Fibroblast of peridontal ligament (primary cell): ENCODE measurements at regions not wholly inside any gene's neighbourhood (a gene's known extent, or its start where the extent isn't known, plus 50 kb on each side); places are given as distances from the start of the nearest gene placed in this dataset.
A peak's percentile ranks its signal among the peaks of the same experiment; 100 is the strongest.
"Not testable (repeated sequence)": the region's sequence is repeated elsewhere in the genome, so short reads cannot be mapped to it uniquely, and the experiment has no call there.

Experiments used
- DNase-seq: peaks from one replicate; pipeline ENCODE4 v3.0.0-alpha.2; 2010; ENCODE audit errors: extremely low read depth

- no peak for DNase-seq
Observed at GRCh38 chrX:45992402-45993123, 552.7 kb downstream of the ZNF674 start.

- DNase-seq, result peak; percentile 5
Observed at GRCh38 chrX:45986971-45987370, 558.2 kb downstream of the ZNF674 start.

- peak; percentile 13 for DNase-seq
Observed at GRCh38 chrX:45986081-45986480, 559.1 kb downstream of the ZNF674 start.

- DNase-seq, result not testable (repeated sequence)
Observed at GRCh38 chrX:45982958-45983727, 562.1 kb downstream of the ZNF674 start.

GRCh38 chrX:45980726-45981125, 564.5 kb downstream of the ZNF674 start:
- peak; percentile 8 for DNase-seq

- DNase-seq, result no peak
Observed at GRCh38 chrX:45975633-45976032, 569.6 kb downstream of the ZNF674 start.

GRCh38 chrX:45972636-45973035, 572.6 kb downstream of the ZNF674 start:
- DNase-seq, result no peak

- no peak for DNase-seq
Observed at GRCh38 chrX:45959567-45959966, 585.7 kb downstream of the ZNF674 start.

GRCh38 chrX:45956191-45956870, 588.9 kb downstream of the ZNF674 start:
- DNase-seq, result no peak

GRCh38 chrX:45955661-45956060, 589.6 kb downstream of the ZNF674 start:
- no peak for DNase-seq

- DNase-seq, result no peak
Observed at GRCh38 chrX:45954026-45954425, 591.2 kb downstream of the ZNF674 start.

GRCh38 chrX:45952030-45952429, 593.2 kb downstream of the ZNF674 start:
- no peak for DNase-seq

- no peak for DNase-seq
Observed at GRCh38 chrX:45935408-45935807, 609.8 kb downstream of the ZNF674 start.

GRCh38 chrX:45912316-45912715, 632.9 kb downstream of the ZNF674 start:
- DNase-seq, result no peak

GRCh38 chrX:45907786-45908185, 637.4 kb downstream of the ZNF674 start:
- DNase-seq, result no peak

- DNase-seq, result no peak
Observed at GRCh38 chrX:45903781-45904201, 641.4 kb downstream of the ZNF674 start.

GRCh38 chrX:45900766-45901615, 644.2 kb downstream of the ZNF674 start:
- peak; percentile 25 for DNase-seq

GRCh38 chrX:45894864-45895645, 650.2 kb downstream of the ZNF674 start:
- no peak for DNase-seq

- peak; percentile 47 for DNase-seq
Observed at GRCh38 chrX:45889471-45889870, 655.8 kb downstream of the ZNF674 start.

- DNase-seq, result peak; percentile 11
Observed at GRCh38 chrX:45888518-45888917, 656.7 kb downstream of the ZNF674 start.

- no peak for DNase-seq
Observed at GRCh38 chrX:45885931-45886330, 659.3 kb downstream of the ZNF674 start.
